Sigmoid colon (tissue), 4 donors: ENCODE measurements at regions not wholly inside any gene's neighbourhood (a gene's known extent, or its start where the extent isn't known, plus 50 kb on each side); places are given as distances from the start of the nearest gene placed in this dataset.

Experiments
- CTCF ChIP-seq, 4 experiments: fragments of 450-650 bp in 3 of 4; fragments of 200-600 bp in 1 of 4; IDR thresholded peaks; one replicate each; pipeline ENCODE4 v1.5.1; 2016 to 2019; ENCODE audit warnings: antibody characterized with exemption in 4 of 4, mild to moderate bottlenecking in 3 of 4, moderate library complexity in 2 of 4
- POLR2A ChIP-seq, 2 donors: fragments of 450-650 bp; IDR thresholded peaks; one replicate each; pipeline ENCODE4 v1.6.1; 2016; ENCODE audit warnings: antibody characterized with exemption in 2 of 2, mild to moderate bottlenecking in 2 of 2, moderate library complexity in 2 of 2
- POLR2AphosphoS5 ChIP-seq, 4 donors: sonication (generic); formaldehyde crosslinking; IDR thresholded peaks; one replicate each; pipeline ENCODE4 v1.6.1; 2017; ENCODE audit warnings: antibody characterized with exemption in 4 of 4

DNA sequence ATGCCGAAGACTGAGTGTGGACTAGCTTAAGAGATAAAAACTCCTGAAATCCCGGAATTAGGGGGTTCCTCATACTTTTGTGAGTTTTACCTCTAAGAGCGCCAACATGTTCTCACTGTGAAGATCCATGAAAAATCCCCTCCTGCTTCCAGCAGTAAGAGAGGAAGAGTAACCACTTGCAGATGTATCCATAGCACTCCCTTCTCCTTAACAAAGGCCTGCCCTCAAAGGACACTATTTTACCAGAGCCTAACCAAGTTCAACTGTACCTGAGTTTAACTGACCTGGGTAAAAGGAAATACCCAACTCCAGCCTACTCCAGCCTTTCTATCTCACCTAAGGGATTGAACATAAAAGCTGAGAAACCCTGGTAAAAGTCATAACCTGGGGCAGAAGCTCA lies 280.9 kb downstream of the POLR1F start:
- no peak for TF ChIP-seq CTCF (IDR thresholded peaks at IDR 0.05)
- no peak for TF ChIP-seq POLR2A (IDR thresholded peaks at IDR 0.05)
- no peak for TF ChIP-seq POLR2AphosphoS5 (IDR thresholded peaks at IDR 0.05)
